T-helper 2 cell (primary cell): ENCODE measurements at regions not wholly inside any gene's neighbourhood (a gene's known extent, or its start where the extent isn't known, plus 50 kb on each side); places are given as distances from the start of the nearest gene placed in this dataset.

ENCODE experiments used
- DNase-seq, 5 experiments: peaks; one replicate each; pipeline versions ENCODE4 v3.0.0 to v3.0.0-alpha.2; 2012 to 2022

- DNase-seq: no peak
Observed at GRCh38 chr6:108734271-108734922, 113.8 kb upstream of the ARMC2 start.

DNA sequence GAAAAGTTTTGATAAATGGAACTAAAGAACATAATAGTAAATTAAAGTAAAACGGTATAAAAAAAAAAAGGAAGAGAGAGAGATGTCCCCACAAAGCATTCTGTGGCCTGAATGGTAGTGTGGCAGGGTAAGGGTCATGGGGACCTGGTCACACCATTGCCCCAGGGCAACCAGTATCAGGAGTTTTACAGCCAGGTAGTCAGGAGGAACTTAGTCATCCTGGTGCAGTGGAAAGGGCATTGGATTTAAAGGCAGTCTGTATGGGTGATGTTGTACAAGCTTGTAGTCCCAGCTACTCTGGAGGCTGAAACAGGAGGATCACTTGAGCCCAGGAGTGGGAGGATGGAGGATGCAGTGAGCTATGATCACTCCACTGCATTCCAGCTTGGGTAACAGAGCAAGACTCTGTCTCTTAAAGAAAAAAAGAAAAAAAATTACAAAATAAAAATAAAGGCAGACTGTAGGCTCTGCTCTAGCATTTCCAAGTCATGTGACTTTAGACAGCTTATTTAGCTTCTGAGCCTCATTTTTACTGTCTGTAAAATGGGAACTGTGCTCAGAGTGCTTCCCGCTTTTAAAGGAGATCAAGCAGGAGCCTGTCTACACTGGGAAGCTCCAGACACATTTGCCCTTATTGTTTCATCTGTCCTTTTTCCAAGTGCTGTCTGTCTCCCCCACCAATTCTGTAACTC lies 112.8 kb upstream of the ARMC2 start:
- DNase-seq: no peak

- no peak for DNase-seq
Observed at GRCh38 chr6:108736002-108736361, 112.2 kb upstream of the ARMC2 start.

- no peak for DNase-seq
Observed at GRCh38 chr6:108736832-108737231, 111.4 kb upstream of the ARMC2 start.

DNA sequence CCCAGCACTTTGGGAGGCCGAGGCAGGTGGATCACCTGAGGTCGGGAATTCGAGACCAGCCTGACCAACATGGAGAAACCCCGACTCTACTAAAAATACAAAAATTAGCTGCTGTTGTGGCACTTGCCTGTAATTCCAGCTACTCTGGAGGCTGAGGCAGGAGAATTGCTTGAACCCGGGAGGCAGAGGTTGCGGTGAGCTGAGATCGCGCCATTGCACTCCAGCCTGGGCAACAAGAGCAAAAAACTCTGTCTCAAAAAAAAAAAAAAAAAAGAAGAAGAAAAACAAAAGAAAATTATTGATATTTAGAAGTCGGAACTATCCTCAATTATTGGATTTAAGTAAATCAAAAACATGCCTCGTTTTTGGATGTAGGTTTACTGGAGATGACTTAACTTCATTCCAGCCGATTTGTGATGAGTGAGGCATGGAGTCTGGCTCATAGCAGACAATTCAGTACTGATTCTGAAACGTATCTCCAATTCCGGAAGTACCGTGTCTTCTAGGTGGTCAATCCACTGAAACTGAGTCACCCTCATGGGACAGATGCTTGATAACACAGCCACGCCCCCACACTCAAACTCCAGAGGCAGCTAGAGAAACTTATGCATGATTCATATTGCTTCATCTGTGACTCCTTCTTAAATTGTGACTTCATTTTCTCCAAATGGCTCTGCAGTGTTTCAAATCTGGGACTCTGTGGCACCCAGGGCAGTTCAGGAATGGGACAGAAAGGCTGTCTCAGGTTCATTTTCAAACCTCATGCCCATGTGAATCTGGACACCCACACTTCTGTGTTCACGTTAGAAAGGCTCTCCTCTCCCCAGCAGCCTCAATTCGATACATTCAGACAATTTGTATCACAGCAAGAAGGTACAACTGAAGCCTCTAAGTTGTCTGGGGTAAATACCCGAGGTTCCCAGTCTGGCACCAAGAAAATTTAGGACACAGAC lies 110.4 kb upstream of the ARMC2 start:
- peak in 2 of 5 experiments; percentile 14 to 73 for DNase-seq

GRCh38 chr6:108738684-108739416 lies 109.4 kb upstream of the ARMC2 start:
- DNase-seq: no peak

DNA sequence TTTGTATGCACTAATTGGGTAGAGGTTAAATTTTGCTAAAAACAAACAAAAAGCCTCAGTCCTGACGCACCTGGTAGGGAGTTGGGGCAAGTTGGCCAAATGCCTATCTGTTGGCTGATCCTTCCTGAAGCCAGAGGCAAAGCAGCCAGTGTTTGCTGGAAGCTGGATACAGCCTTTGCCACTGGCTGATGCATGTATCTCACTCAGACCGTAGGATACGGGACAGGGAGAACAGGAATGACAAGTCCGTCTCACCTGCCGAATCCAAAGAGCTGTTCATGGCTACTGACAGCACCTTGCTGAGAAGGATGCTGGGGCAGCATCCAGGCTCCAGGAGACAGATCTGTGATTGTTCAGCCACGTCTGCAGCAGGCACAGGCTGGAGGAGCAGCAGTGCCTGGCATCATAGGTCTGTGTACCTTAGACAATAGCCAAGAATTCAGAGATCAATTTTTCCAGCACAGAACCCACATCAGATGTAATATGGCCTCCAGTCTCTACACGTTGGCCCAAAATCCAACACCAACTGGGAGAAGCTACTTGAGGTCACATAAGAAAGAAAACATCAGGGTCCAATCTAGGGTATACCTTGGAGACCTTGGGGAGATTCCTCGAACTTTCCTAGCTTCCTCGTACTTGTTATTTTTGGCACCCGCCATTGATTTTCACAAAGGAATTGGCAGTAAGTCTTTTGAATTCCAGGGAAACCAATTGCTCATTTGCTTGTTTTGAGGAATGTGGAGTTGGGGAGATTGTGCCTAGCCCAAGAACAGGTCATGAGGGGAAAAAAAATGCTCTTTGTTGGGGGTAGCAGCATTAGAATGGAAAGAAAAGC lies 108.5 kb upstream of the ARMC2 start:
- no peak for DNase-seq

DNA sequence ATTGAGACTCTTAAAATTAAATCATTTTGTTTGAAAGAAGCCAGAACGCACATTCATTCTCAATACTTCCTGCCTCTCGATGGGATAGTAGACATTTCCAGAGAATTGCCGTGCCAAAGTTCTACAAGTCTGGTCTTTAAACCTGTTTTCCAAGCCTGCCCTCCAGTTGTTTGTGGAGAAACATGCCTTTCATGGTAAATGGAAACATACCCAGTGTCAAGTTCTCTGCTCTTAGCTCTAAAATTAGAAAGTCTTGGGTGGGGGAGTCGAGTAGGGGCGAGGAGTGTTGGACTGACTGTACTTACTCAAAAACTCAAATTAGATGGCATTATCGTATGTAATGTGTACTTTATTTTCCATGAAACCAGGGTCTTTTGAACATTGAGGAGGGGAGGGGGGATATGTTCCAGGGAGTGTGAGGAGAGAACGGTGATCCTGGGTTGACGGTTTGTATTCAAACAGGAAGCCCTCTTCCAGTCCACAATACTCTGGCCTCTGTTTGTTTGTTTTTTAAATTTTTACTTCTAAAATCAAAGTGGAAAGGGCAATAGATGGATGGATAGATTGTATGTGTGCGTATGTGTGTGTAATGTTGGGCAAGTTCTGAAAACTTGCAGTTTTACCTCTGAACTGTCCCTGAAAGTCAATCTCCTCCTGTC lies 106.8 kb upstream of the ARMC2 start:
- DNase-seq: no peak

GRCh38 chr6:108742041-108742440 lies 106.2 kb upstream of the ARMC2 start:
- no peak for DNase-seq

DNA sequence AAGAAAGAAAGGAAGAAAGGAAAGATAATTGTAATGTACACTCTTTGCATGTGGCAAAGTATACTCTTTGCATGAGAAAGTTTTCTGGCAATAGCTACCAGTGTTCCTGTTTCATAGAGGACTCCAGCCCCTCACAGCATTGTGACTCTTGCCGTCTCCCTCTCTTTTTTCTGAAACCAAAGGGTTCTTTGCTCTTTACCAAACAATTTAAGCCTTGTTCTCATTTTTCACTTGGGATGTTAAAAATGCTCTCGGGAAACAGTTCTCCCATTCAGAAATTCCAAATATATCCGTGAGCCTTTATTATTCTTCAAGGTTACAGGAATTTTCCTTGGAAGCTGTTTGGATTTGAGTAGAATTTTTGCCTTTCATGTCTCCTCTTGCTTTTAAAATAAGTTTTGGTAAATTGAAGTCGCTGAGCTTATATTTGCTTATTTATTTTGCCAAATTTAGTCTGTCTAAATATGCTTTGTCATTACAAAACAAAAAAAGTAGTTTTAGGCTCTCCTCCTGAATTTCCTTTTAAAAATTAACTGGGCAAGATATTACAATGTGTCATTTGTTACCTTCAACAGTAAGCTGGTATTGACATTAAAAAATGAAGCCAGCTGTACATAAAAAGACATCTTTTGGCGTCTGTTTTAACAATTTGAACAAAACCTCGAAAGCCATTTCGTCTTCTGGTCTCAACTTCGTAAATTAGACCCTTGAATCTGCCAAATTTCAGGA lies 103.8 kb upstream of the ARMC2 start:
- no peak for DNase-seq

- DNase-seq: no peak
Observed at GRCh38 chr6:108744996-108745395, 103.2 kb upstream of the ARMC2 start.

DNA sequence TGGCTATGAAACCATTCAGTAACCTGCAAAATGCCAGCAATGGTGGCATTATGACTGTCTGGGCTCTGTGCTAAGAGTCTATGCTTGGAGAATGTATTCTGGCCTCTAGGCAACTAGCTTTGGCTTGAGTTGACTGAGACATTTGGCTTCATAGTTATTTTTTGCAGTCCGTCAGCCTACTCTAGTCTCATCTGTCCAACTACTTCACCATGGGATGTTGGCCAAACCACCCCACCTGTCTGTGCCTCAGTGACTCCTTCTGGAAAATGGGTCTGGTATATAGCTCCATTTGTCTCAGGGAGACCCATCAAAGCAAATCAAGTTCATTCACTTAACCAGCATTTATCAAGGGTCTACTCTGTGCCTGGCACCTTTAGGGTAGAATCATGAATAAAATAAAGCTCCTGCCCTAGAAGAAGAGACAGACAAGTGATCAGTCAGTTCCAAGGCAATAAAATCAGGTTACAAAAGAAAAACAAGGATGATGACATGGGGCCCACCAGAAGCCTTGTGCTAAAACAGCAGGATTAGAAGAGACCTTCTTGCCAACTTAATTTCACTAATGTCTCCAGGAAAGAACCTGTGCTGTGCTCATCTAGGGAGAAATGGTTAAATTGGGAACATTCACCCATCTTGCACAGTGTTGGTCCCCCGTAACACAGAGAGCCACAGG lies 102.4 kb upstream of the ARMC2 start:
- DNase-seq: no peak

- no peak for DNase-seq
Observed at GRCh38 chr6:108746366-108746765, 101.9 kb upstream of the ARMC2 start.

GRCh38 chr6:108746836-108747575 lies 101.2 kb upstream of the ARMC2 start:
- no peak for DNase-seq

DNA sequence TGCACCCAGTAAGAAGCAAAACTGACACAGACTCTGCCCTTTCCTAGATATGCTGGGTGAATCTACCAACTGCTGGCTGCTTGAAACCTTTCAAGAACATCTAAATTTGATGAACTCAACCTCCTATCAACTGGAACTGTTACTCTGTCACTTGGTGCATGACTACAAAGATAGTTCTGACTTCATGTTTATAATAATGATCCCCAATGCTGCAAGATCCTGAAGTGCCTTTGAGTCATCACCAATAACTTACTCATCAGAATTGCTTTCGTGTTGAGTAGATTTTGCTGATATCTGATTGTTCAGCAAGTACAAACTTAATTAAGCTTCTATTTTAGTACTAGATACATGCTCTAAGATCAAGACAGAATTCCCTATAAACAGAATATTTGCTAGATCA lies 100.2 kb upstream of the ARMC2 start:
- DNase-seq: peak in 1 of 5 experiments; percentile 51

GRCh38 chr6:108748959-108749358 lies 99.3 kb upstream of the ARMC2 start:
- no peak for DNase-seq

DNA sequence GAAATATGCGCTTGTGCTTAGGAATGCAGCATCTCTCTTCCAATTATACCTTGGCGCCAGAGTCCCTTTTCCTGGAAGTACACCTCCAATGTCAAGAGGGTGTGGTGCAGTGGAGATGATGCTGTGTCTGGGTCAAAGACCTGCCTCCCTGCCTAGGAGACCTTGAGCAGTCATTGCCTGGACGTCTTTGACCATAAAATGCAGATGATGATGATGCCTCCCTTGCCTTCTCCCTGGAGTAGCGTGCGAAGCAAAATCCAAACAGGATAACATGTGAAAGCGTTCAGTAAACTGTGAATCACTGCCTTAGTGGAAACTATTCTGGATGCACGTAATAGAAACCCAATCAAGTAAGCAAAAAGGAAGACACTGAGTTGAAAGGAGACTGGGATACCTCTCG lies 97.4 kb upstream of the ARMC2 start:
- DNase-seq: no peak

DNA sequence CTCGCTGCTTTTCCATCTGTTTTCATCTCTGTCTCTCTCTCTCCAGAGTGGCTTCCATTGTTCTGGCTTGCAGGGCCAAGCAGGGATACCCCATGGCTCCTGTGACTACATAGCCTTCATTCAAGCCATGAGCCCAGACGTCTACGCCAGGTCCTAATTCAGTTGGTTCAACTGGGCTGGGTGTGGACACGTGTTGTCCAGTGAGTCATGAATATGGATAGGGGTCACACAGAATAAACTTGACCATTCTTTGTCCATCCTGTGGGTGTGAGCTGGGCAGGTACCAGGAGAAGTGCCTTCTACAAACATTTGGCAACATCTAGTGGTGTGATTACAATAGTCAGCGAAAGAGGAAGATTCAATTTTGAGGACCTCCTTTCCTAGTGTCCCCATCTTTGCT lies 96.9 kb upstream of the ARMC2 start:
- no peak for DNase-seq
